ENCODE measurements at regions not wholly inside any gene's neighbourhood (a gene's known extent, or its start where the extent isn't known, plus 50 kb on each side); places are given as distances from the start of the nearest gene placed in this dataset.

GRCh38 chr17:51387582-51387981 lies 127.2 kb downstream of the UTP18 start:
- TF ChIP-seq ZNF747 (tag by site-specific recombination; IDR thresholded peaks at IDR 0.05) (no peak), CTCF (tag by site-specific recombination; IDR thresholded peaks at IDR 0.05) (no peak), PRDM1 (tag by site-specific recombination; IDR thresholded peaks at IDR 0.05) (no peak), ZNF280D (tag by site-specific recombination; IDR thresholded peaks at IDR 0.05) (no peak)
